HG02623 (cell line): ENCODE measurements at regions not wholly inside any gene's neighbourhood (a gene's known extent, or its start where the extent isn't known, plus 50 kb on each side); places are given as distances from the start of the nearest gene placed in this dataset.

ENCODE experiments used
- ATAC-seq: cut with Tn5 transposase; IDR thresholded peaks from one replicate; pipeline ENCODE4 v1.9.1; 2021; ENCODE audit warnings: moderate library complexity; ENCODE audit not compliant: unreplicated experiment

- ATAC-seq, result no peak
Observed at GRCh38 chr13:29664591-29664990, 69.1 kb upstream of the SLC7A1 start.

GRCh38 chr13:29654843-29655547, 59.5 kb upstream of the SLC7A1 start:
- ATAC-seq, result no peak

- no peak for ATAC-seq
Observed at GRCh38 chr13:29654384-29654783, 58.9 kb upstream of the SLC7A1 start.

- no peak for ATAC-seq
Observed at GRCh38 chr13:29648760-29649159, 53.3 kb upstream of the SLC7A1 start.
